ENCODE measurements at regions not wholly inside any gene's neighbourhood (a gene's known extent, or its start where the extent isn't known, plus 50 kb on each side); places are given as distances from the start of the nearest gene placed in this dataset.
A peak's percentile ranks its signal among the peaks of the same experiment; 100 is the strongest.
"Not testable (repeated sequence)": the region's sequence is repeated elsewhere in the genome, so short reads cannot be mapped to it uniquely, and the experiment has no call there.

GRCh38 chr7:153628825-153629224, 423.4 kb upstream of the DPP6 start:
- DNase-seq (ENCODE audit: low spot score): peak; percentile 72
- in situ Hi-C loops (cut with HindIII; ENCODE audit: low sequenced_read_pairs): no loop called here

GRCh38 chr7:153638821-153639435, 413.3 kb upstream of the DPP6 start:
- DNase-seq (ENCODE audit: low spot score): peak; percentile 86
- in situ Hi-C loops (cut with HindIII; ENCODE audit: low sequenced_read_pairs): no loop called here

- in situ Hi-C loops (cut with HindIII; ENCODE audit: low sequenced_read_pairs): no loop called here
- no peak for DNase-seq (ENCODE audit: low spot score)
These were observed 411.6 kb upstream of the DPP6 start for GRCh38 chr7:153640586-153640985.

- in situ Hi-C loops (cut with HindIII; ENCODE audit: low sequenced_read_pairs): no loop called here
- DNase-seq (ENCODE audit: low spot score): no peak
These were observed 411.0 kb upstream of the DPP6 start for GRCh38 chr7:153641199-153641598.

GRCh38 chr7:153642989-153643388, 409.2 kb upstream of the DPP6 start:
- DNase-seq (ENCODE audit: low spot score): no peak
- in situ Hi-C loops (cut with HindIII; ENCODE audit: low sequenced_read_pairs): no loop called here

GRCh38 chr7:153657182-153657800, 394.9 kb upstream of the DPP6 start:
- no peak for DNase-seq (ENCODE audit: low spot score)
- in situ Hi-C loops (cut with HindIII; ENCODE audit: low sequenced_read_pairs): no loop called here

GRCh38 chr7:153675131-153675530, 377.1 kb upstream of the DPP6 start:
- in situ Hi-C loops (cut with HindIII; ENCODE audit: low sequenced_read_pairs): no loop called here

GRCh38 chr7:153682628-153683027, 369.6 kb upstream of the DPP6 start:
- in situ Hi-C loops (cut with HindIII; ENCODE audit: low sequenced_read_pairs): no loop called here
- no peak for DNase-seq (ENCODE audit: low spot score)

More at GRCh38 chr7:153675131-153675530, 377.1 kb upstream of the DPP6 start:
- no peak for DNase-seq (ENCODE audit: low spot score)

GRCh38 chr7:153696242-153696641, 356.0 kb upstream of the DPP6 start:
- DNase-seq (ENCODE audit: low spot score): no peak

GRCh38 chr7:153698046-153698445, 354.2 kb upstream of the DPP6 start:
- DNase-seq (ENCODE audit: low spot score): no peak
- in situ Hi-C loops (cut with HindIII; ENCODE audit: low sequenced_read_pairs): no loop called here

More at GRCh38 chr7:153696242-153696641, 356.0 kb upstream of the DPP6 start:
- in situ Hi-C loops (cut with HindIII; ENCODE audit: low sequenced_read_pairs): no loop called here

- DNase-seq (ENCODE audit: low spot score): no peak
- in situ Hi-C loops (cut with HindIII; ENCODE audit: low sequenced_read_pairs): no loop called here
These were observed 350.5 kb upstream of the DPP6 start for GRCh38 chr7:153701678-153702077.

- DNase-seq (ENCODE audit: low spot score); in situ Hi-C loops (cut with HindIII; ENCODE audit: low sequenced_read_pairs): not testable (repeated sequence)
These were observed 328.3 kb upstream of the DPP6 start for GRCh38 chr7:153723892-153724291.

GRCh38 chr7:153731504-153731903, 320.7 kb upstream of the DPP6 start:
- DNase-seq (ENCODE audit: low spot score); in situ Hi-C loops (cut with HindIII; ENCODE audit: low sequenced_read_pairs): not testable (repeated sequence)

GRCh38 chr7:153743434-153743833, 308.8 kb upstream of the DPP6 start:
- in situ Hi-C loops (cut with HindIII; ENCODE audit: low sequenced_read_pairs); DNase-seq (ENCODE audit: low spot score): not testable (repeated sequence)

- in situ Hi-C loops (cut with HindIII; ENCODE audit: low sequenced_read_pairs): not testable (repeated sequence)
- peak; percentile 77 for DNase-seq (ENCODE audit: low spot score)
These were observed 304.2 kb upstream of the DPP6 start for GRCh38 chr7:153747969-153748368.

- in situ Hi-C loops (cut with HindIII; ENCODE audit: low sequenced_read_pairs): not testable (repeated sequence)
- peak; percentile 11 for DNase-seq (ENCODE audit: low spot score)
These were observed 303.3 kb upstream of the DPP6 start for GRCh38 chr7:153748885-153749284.

GRCh38 chr7:153765869-153766268, 286.3 kb upstream of the DPP6 start:
- DNase-seq (ENCODE audit: low spot score); in situ Hi-C loops (cut with HindIII; ENCODE audit: low sequenced_read_pairs): not testable (repeated sequence)

GRCh38 chr7:153766926-153767325, 285.3 kb upstream of the DPP6 start:
- in situ Hi-C loops (cut with HindIII; ENCODE audit: low sequenced_read_pairs); DNase-seq (ENCODE audit: low spot score): not testable (repeated sequence)

- in situ Hi-C loops (cut with HindIII; ENCODE audit: low sequenced_read_pairs): no loop called here
- no peak for DNase-seq (ENCODE audit: low spot score)
These were observed 279.2 kb upstream of the DPP6 start for GRCh38 chr7:153772966-153773365.

- DNase-seq (ENCODE audit: low spot score); in situ Hi-C loops (cut with HindIII; ENCODE audit: low sequenced_read_pairs): not testable (repeated sequence)
These were observed 275.3 kb upstream of the DPP6 start for GRCh38 chr7:153776940-153777339.

- DNase-seq (ENCODE audit: low spot score); in situ Hi-C loops (cut with HindIII; ENCODE audit: low sequenced_read_pairs): not testable (repeated sequence)
These were observed 254.8 kb upstream of the DPP6 start for GRCh38 chr7:153797363-153797762.
